OCI-M2 (cell line): ENCODE measurements at regions not wholly inside any gene's neighbourhood (a gene's known extent, or its start where the extent isn't known, plus 50 kb on each side); places are given as distances from the start of the nearest gene placed in this dataset.

Experiments
- DNase-seq: peaks from one replicate; lab custom pipeline; 2025; ENCODE audit not compliant: unreplicated experiment; lab: John Stamatoyannopoulos, UW

- DNase-seq: no peak
Measured at GRCh38 chr2:204176306-204176705, 239.7 kb downstream of the ICOS start.

- DNase-seq: no peak
Measured at GRCh38 chr2:204177251-204177976, 240.9 kb downstream of the ICOS start.

- DNase-seq: no peak
Measured at GRCh38 chr2:204177977-204178522, 241.5 kb downstream of the ICOS start.

- no peak for DNase-seq
Measured at GRCh38 chr2:204180649-204181048, 244.1 kb downstream of the ICOS start.

GRCh38 chr2:204183608-204184007 lies 247.0 kb downstream of the ICOS start:
- no peak for DNase-seq

- no peak for DNase-seq
Measured at GRCh38 chr2:204184226-204184625, 247.7 kb downstream of the ICOS start.

GRCh38 chr2:204187229-204188083 lies 250.9 kb downstream of the ICOS start:
- no peak for DNase-seq

GRCh38 chr2:204191574-204191973 lies 255.0 kb downstream of the ICOS start:
- no peak for DNase-seq

GRCh38 chr2:204195498-204195897 lies 258.9 kb downstream of the ICOS start:
- no peak for DNase-seq

GRCh38 chr2:204197336-204198005 lies 260.9 kb downstream of the ICOS start:
- no peak for DNase-seq

GRCh38 chr2:204199357-204199756 lies 262.8 kb downstream of the ICOS start:
- DNase-seq: no peak

GRCh38 chr2:204201507-204201906 lies 264.9 kb downstream of the ICOS start:
- no peak for DNase-seq

- no peak for DNase-seq
Measured at GRCh38 chr2:204202253-204202652, 265.7 kb downstream of the ICOS start.

- DNase-seq: no peak
Measured at GRCh38 chr2:204203704-204204103, 267.1 kb downstream of the ICOS start.

- DNase-seq: no peak
Measured at GRCh38 chr2:204205082-204205481, 268.5 kb downstream of the ICOS start.

GRCh38 chr2:204205538-204205937 lies 269.0 kb downstream of the ICOS start:
- DNase-seq: no peak

GRCh38 chr2:204207866-204208265 lies 271.3 kb downstream of the ICOS start:
- no peak for DNase-seq

GRCh38 chr2:204213588-204213987 lies 277.0 kb downstream of the ICOS start:
- no peak for DNase-seq

GRCh38 chr2:204218040-204218439 lies 281.5 kb downstream of the ICOS start:
- DNase-seq: no peak

GRCh38 chr2:204219196-204219595 lies 282.6 kb downstream of the ICOS start:
- no peak for DNase-seq

GRCh38 chr2:204220896-204221295 lies 284.3 kb downstream of the ICOS start:
- no peak for DNase-seq
